ENCODE measurements at regions not wholly inside any gene's neighbourhood (a gene's known extent, or its start where the extent isn't known, plus 50 kb on each side); places are given as distances from the start of the nearest gene placed in this dataset.

- Histone ChIP-seq H3K9me3 (no peaks in the 10 kb centered on the region), H3K4me1 (no peaks in the 10 kb centered on the region), H3K4me3 (no peak overlapping the region), H3K27me3 (no peaks in the 10 kb centered on the region), H3K36me3 (no peaks in the 10 kb centered on the region), H3K27ac (no peak overlapping the region)
- DNase-seq (ENCODE audit: low spot score in 2 of 2), result no peak
- intact Hi-C loops (cut with DNase I; ENCODE audit: low total_unique reads), result no loop called here
- no peak for TF ChIP-seq CTCF (IDR thresholded peaks at IDR 0.05)
- TF ChIP-seq POLR2AphosphoS5 (IDR thresholded peaks at IDR 0.05), result no peak
- TF ChIP-seq POLR2A (IDR thresholded peaks at IDR 0.05), result no peak
Measured at GRCh38 chr12:33671676-33672075, 232.1 kb upstream of the SYT10 start.

GRCh38 chr12:33672836-33673577 lies 233.4 kb upstream of the SYT10 start:
- intact Hi-C loops (cut with DNase I; ENCODE audit: low total_unique reads), result no loop called here
- H3K27ac ChIP-seq, result no peak overlapping the region
- no peak for TF ChIP-seq POLR2AphosphoS5 (IDR thresholded peaks at IDR 0.05)
- H3K9me3 ChIP-seq, result no peaks in the 10 kb centered on the region
- H3K4me1 ChIP-seq, result no peaks in the 10 kb centered on the region
- H3K4me3 ChIP-seq, result no peak overlapping the region
- DNase-seq (ENCODE audit: low spot score in 2 of 2), result no peak
- no peaks in the 10 kb centered on the region for H3K27me3 ChIP-seq
- no peaks in the 10 kb centered on the region for H3K36me3 ChIP-seq

GRCh38 chr12:33676866-33677265 lies 237.2 kb upstream of the SYT10 start:
- intact Hi-C loops (cut with DNase I; ENCODE audit: low total_unique reads), result no loop called here
- Histone ChIP-seq H3K27me3 (no peaks in the 10 kb centered on the region), H3K36me3 (no peaks in the 10 kb centered on the region), H3K27ac (no peak overlapping the region), H3K9me3 (no peaks in the 10 kb centered on the region), H3K4me1 (no peaks in the 10 kb centered on the region), H3K4me3 (no peak overlapping the region)
- no peak for DNase-seq (ENCODE audit: low spot score in 2 of 2)
- no peak for TF ChIP-seq POLR2AphosphoS5 (IDR thresholded peaks at IDR 0.05)
- no peak for TF ChIP-seq CTCF (IDR thresholded peaks at IDR 0.05)
- no peak for TF ChIP-seq POLR2A (IDR thresholded peaks at IDR 0.05)

GRCh38 chr12:33678221-33678964 lies 238.8 kb upstream of the SYT10 start:
- Histone ChIP-seq H3K4me1 (no peaks in the 10 kb centered on the region), H3K36me3 (no peaks in the 10 kb centered on the region), H3K9me3 (no peaks in the 10 kb centered on the region), H3K4me3 (no peak overlapping the region), H3K27ac (no peak overlapping the region), H3K27me3 (no peaks in the 10 kb centered on the region)
- intact Hi-C loops (cut with DNase I; ENCODE audit: low total_unique reads), result no loop called here
- TF ChIP-seq CTCF (IDR thresholded peaks at IDR 0.05) (no peak), POLR2A (IDR thresholded peaks at IDR 0.05) (no peak), POLR2AphosphoS5 (IDR thresholded peaks at IDR 0.05) (no peak)
- DNase-seq (ENCODE audit: low spot score in 2 of 2), result no peak

- TF ChIP-seq POLR2AphosphoS5 (IDR thresholded peaks at IDR 0.05) (no peak), CTCF (IDR thresholded peaks at IDR 0.05) (no peak), POLR2A (IDR thresholded peaks at IDR 0.05) (no peak)
- Histone ChIP-seq H3K27me3 (no peaks in the 10 kb centered on the region), H3K9me3 (no peaks in the 10 kb centered on the region), H3K36me3 (no peaks in the 10 kb centered on the region), H3K27ac (no peak overlapping the region), H3K4me1 (no peaks in the 10 kb centered on the region), H3K4me3 (no peak overlapping the region)
- intact Hi-C loops (cut with DNase I; ENCODE audit: low total_unique reads), result no loop called here
- DNase-seq (ENCODE audit: low spot score in 2 of 2), result no peak
Measured at GRCh38 chr12:33690562-33690961, 250.9 kb upstream of the SYT10 start.
